DOHH2 (cell line): ENCODE measurements at regions not wholly inside any gene's neighbourhood (a gene's known extent, or its start where the extent isn't known, plus 50 kb on each side); places are given as distances from the start of the nearest gene placed in this dataset.

Experiments used
- H3F3A ChIP-seq: fragments of 200-600 bp; sonication (generic), shearing (Covaris generic); 2 replicates; pipeline ENCODE4 v1.6.0; 2016; ENCODE audit warnings: antibody characterized with exemption, mild to moderate bottlenecking; ENCODE audit not compliant: control insufficient read depth, insufficient read depth
- H3K27ac ChIP-seq: fragments of 200-600 bp; sonication (generic); 2 replicates; pipeline ENCODE4 v1.5.1; 2014; ENCODE audit warnings: low read depth, mild to moderate bottlenecking, low read length, moderate library complexity
- H3K27me3 ChIP-seq: fragments of 200-600 bp; sonication (generic); 2 replicates; pipeline ENCODE4 v1.6.1; 2014; ENCODE audit warnings: mild to moderate bottlenecking, low read length, mixed read lengths; ENCODE audit not compliant: control insufficient read depth
- H3K36me3 ChIP-seq: fragments of 200-600 bp; sonication (generic); 2 replicates; pipeline ENCODE4 v1.6.1; 2014; ENCODE audit warnings: mild to moderate bottlenecking, low read length, moderate library complexity, mixed read lengths; ENCODE audit not compliant: control insufficient read depth
- H3K4me1 ChIP-seq: fragments of 200-600 bp; sonication (generic); 2 replicates; pipeline ENCODE4 v1.6.1; 2014; ENCODE audit warnings: mild to moderate bottlenecking, low read length, mixed read lengths; ENCODE audit not compliant: control insufficient read depth
- H3K4me2 ChIP-seq: fragments of 200-600 bp; sonication (generic); 2 replicates; pipeline ENCODE4 v1.6.0; 2014; ENCODE audit warnings: mild to moderate bottlenecking, low read length, moderate library complexity
- H3K4me3 ChIP-seq: fragments of 200-600 bp; sonication (generic); 2 replicates; pipeline ENCODE4 v1.5.1; 2014; ENCODE audit warnings: mild to moderate bottlenecking, low read length, mixed read lengths
- H3K79me2 ChIP-seq: fragments of 200-600 bp; sonication (generic); 2 replicates; pipeline ENCODE4 v1.6.1; 2014; ENCODE audit warnings: mild to moderate bottlenecking, low read length, mixed read lengths; ENCODE audit not compliant: control insufficient read depth
- H3K9me2 ChIP-seq: fragments of 200-600 bp; sonication (generic); replicated peaks from 2 replicates; pipeline ENCODE4 v1.6.1; 2014; ENCODE audit warnings: mild to moderate bottlenecking, low read length, mixed read lengths; ENCODE audit not compliant: control insufficient read depth
- H3K9me3 ChIP-seq: fragments of 200-600 bp; sonication (generic); 2 replicates; pipeline ENCODE4 v1.6.1; 2014; ENCODE audit warnings: antibody characterized with exemption, low read length, mixed read lengths; ENCODE audit not compliant: control insufficient read depth, insufficient read depth
- H4K20me1 ChIP-seq: fragments of 200-600 bp; sonication (generic); 2 replicates; pipeline ENCODE4 v1.6.0; 2014; ENCODE audit warnings: low read depth, mild to moderate bottlenecking, antibody characterized with exemption, low read length, moderate library complexity; ENCODE audit not compliant: control insufficient read depth, insufficient read depth
- CTCF ChIP-seq: fragments of 200-600 bp; sonication (generic); IDR thresholded peaks from one replicate; pipeline ENCODE4 v1.5.1; 2014; ENCODE audit warnings: antibody characterized with exemption, mild to moderate bottlenecking, low read depth, low read length; ENCODE audit not compliant: poor library complexity, severe bottlenecking
- EZH2phosphoT487 ChIP-seq: fragments of 200-600 bp; sonication (generic); IDR thresholded peaks from 2 replicates; pipeline ENCODE4 v1.6.1; 2017; ENCODE audit warnings: borderline replicate concordance, mild to moderate bottlenecking, antibody characterized with exemption, low read length, moderate library complexity, mixed read lengths

- Histone ChIP-seq H3K36me3 (no peaks in the 10 kb centered on the region), H3K9me2 (no peaks in the 10 kb centered on the region), H3K4me1 (no peaks in the 10 kb centered on the region), H3K4me2 (no peak overlapping the region), H3K79me2 (no peaks in the 10 kb centered on the region), H3K9me3 (no peaks in the 10 kb centered on the region), H3F3A (no peaks in the 10 kb centered on the region), H3K27ac (no peak overlapping the region), H3K4me3 (no peak overlapping the region), H3K27me3 (peaks cover 8% of the 10 kb centered on the region; the same call in 1 of the 2 replicates), H4K20me1 (no peaks in the 10 kb centered on the region)
- no peak for TF ChIP-seq EZH2phosphoT487
- no peak for TF ChIP-seq CTCF
These were observed 121.2 kb upstream of the TNR start for GRCh38 chr1:175864625-175865024.

GRCh38 chr1:175864183-175864582 lies 120.8 kb upstream of the TNR start:
- H3K27ac ChIP-seq = no peak overlapping the region
- no peak overlapping the region for H3K4me3 ChIP-seq
- no peaks in the 10 kb centered on the region for H3K4me1 ChIP-seq
- no peak overlapping the region for H3K4me2 ChIP-seq
- H3K9me3 ChIP-seq = no peaks in the 10 kb centered on the region
- no peaks in the 10 kb centered on the region for H3K36me3 ChIP-seq
- TF ChIP-seq CTCF (no peak), EZH2phosphoT487 (no peak)
- H3K27me3 ChIP-seq = peaks cover 12% of the 10 kb centered on the region
- no peaks in the 10 kb centered on the region for H4K20me1 ChIP-seq
- no peaks in the 10 kb centered on the region for H3K9me2 ChIP-seq
- H3F3A ChIP-seq = no peaks in the 10 kb centered on the region
- no peaks in the 10 kb centered on the region for H3K79me2 ChIP-seq

- H3K4me1 ChIP-seq = no peaks in the 10 kb centered on the region
- no peaks in the 10 kb centered on the region for H3K36me3 ChIP-seq
- H3K4me2 ChIP-seq = no peak overlapping the region
- H3K27me3 ChIP-seq = peaks cover 15% of the 10 kb centered on the region
- no peak overlapping the region for H3K4me3 ChIP-seq
- no peaks in the 10 kb centered on the region for H3K9me3 ChIP-seq
- H3F3A ChIP-seq = no peaks in the 10 kb centered on the region
- no peak overlapping the region for H3K27ac ChIP-seq
- H3K79me2 ChIP-seq = no peaks in the 10 kb centered on the region
- no peaks in the 10 kb centered on the region for H4K20me1 ChIP-seq
- no peaks in the 10 kb centered on the region for H3K9me2 ChIP-seq
- no peak for TF ChIP-seq EZH2phosphoT487
- no peak for TF ChIP-seq CTCF
These were observed 120.1 kb upstream of the TNR start for GRCh38 chr1:175863299-175864050.
